ENCODE measurements at regions not wholly inside any gene's neighbourhood (a gene's known extent, or its start where the extent isn't known, plus 50 kb on each side); places are given as distances from the start of the nearest gene placed in this dataset.
A peak's percentile ranks its signal among the peaks of the same experiment; 100 is the strongest.

GRCh38 chr10:130233035-130233360 lies 96.8 kb downstream of the GLRX3 start:
- Histone ChIP-seq H3K4me3 (no peak overlapping the region), H3K36me3 (no peaks in the 10 kb centered on the region), H3K27me3 (replicated peaks in 1 of 7) (no peaks in the 10 kb centered on the region), H3K4me1 (no peaks in the 10 kb centered on the region), H3K27ac (no peak overlapping the region), H3K9me3 (peaks cover 0 to 20% (median 3%) of the 10 kb centered on the region in 8 donors)
- TF ChIP-seq, protein P1, sequence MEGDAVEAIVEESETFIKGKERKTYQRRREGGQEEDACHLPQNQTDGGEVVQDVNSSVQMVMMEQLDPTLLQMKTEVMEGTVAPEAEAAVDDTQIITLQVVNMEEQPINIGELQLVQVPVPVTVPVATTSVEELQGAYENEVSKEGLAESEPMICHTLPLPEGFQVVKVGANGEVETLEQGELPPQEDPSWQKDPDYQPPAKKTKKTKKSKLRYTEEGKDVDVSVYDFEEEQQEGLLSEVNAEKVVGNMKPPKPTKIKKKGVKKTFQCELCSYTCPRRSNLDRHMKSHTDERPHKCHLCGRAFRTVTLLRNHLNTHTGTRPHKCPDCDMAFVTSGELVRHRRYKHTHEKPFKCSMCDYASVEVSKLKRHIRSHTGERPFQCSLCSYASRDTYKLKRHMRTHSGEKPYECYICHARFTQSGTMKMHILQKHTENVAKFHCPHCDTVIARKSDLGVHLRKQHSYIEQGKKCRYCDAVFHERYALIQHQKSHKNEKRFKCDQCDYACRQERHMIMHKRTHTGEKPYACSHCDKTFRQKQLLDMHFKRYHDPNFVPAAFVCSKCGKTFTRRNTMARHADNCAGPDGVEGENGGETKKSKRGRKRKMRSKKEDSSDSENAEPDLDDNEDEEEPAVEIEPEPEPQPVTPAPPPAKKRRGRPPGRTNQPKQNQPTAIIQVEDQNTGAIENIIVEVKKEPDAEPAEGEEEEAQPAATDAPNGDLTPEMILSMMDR (IDR thresholded peaks at IDR 0.05 in 8 of 11, conservative IDR thresholded peaks at IDR 0.05 in 3 of 11) = no peak
- TF ChIP-seq POLR2AphosphoS5 (IDR thresholded peaks at IDR 0.05) (no peak), POLR2A (IDR thresholded peaks at IDR 0.05) (no peak)
- 87 to 94% (median 89%) methylated on average over 14 of the region's 14 CpGs for WGBS, 5 donors
- intact Hi-C loops (cut with DNase I; ENCODE audit: low total_unique reads) = no loop called here
- no peak for DNase-seq

- intact Hi-C loops (cut with DNase I; ENCODE audit: low total_unique reads) = no loop called here
- Histone ChIP-seq H3K4me1 (no peaks in the 10 kb centered on the region), H3K36me3 (no peaks in the 10 kb centered on the region), H3K4me3 (no peak overlapping the region), H3K27ac (no peak overlapping the region), H3K27me3 (replicated peaks in 1 of 7) (no peaks in the 10 kb centered on the region), H3K9me3 (peaks cover 0 to 19% (median under 1%) of the 10 kb centered on the region in 8 donors)
- TF ChIP-seq POLR2AphosphoS5 (IDR thresholded peaks at IDR 0.05) (no peak), POLR2A (IDR thresholded peaks at IDR 0.05) (no peak)
- TF ChIP-seq, protein P1 (IDR thresholded peaks at IDR 0.05 in 8 of 11, conservative IDR thresholded peaks at IDR 0.05 in 3 of 11) = no peak
- peak; percentile 27 for DNase-seq
- 77 to 93% (median 87%) methylated on average over 8 of the region's 8 CpGs for WGBS, 5 donors
Observed at GRCh38 chr10:130233426-130233825, 97.2 kb downstream of the GLRX3 start.

GRCh38 chr10:130234171-130234965 lies 98.2 kb downstream of the GLRX3 start:
- H3K36me3 ChIP-seq = no peaks in the 10 kb centered on the region
- H3K9me3 ChIP-seq = peaks cover 0 to 13% (median 0%) of the 10 kb centered on the region in 8 donors
- TF ChIP-seq, protein P1 (IDR thresholded peaks at IDR 0.05 in 8 of 11, conservative IDR thresholded peaks at IDR 0.05 in 3 of 11) = no peak
- TF ChIP-seq POLR2A (IDR thresholded peaks at IDR 0.05) (no peak), POLR2AphosphoS5 (IDR thresholded peaks at IDR 0.05) (no peak)
- no peak overlapping the region for H3K4me3 ChIP-seq
- H3K27me3 ChIP-seq (replicated peaks in 1 of 7) = no peaks in the 10 kb centered on the region
- no peaks in the 10 kb centered on the region for H3K4me1 ChIP-seq
- intact Hi-C loops (cut with DNase I; ENCODE audit: low total_unique reads) = no loop called here
- 74 to 83% (median 80%) methylated on average over 9 to 10 of the region's 10 CpGs for WGBS, 5 donors
- DNase-seq = peak; percentile 70
- no peak overlapping the region for H3K27ac ChIP-seq

GRCh38 chr10:130236711-130237110 lies 100.5 kb downstream of the GLRX3 start:
- H3K27me3 ChIP-seq (replicated peaks in 1 of 7) = no peaks in the 10 kb centered on the region
- TF ChIP-seq, protein P1 (IDR thresholded peaks at IDR 0.05 in 8 of 11, conservative IDR thresholded peaks at IDR 0.05 in 3 of 11) = no peak
- TF ChIP-seq POLR2AphosphoS5 (IDR thresholded peaks at IDR 0.05) (no peak), POLR2A (IDR thresholded peaks at IDR 0.05) (no peak)
- no peaks in the 10 kb centered on the region for H3K4me1 ChIP-seq
- 60 to 100% (median 92%) methylated on average over 1 of the region's 1 CpG for WGBS, 5 donors
- H3K9me3 ChIP-seq = peaks cover 3 to 30% (median 15%) of the 10 kb centered on the region in 8 donors
- DNase-seq = no peak
- H3K4me3 ChIP-seq = no peak overlapping the region
- intact Hi-C loops (cut with DNase I; ENCODE audit: low total_unique reads) = no loop called here
- H3K27ac ChIP-seq = no peak overlapping the region
- no peaks in the 10 kb centered on the region for H3K36me3 ChIP-seq
